Jurkat, Clone E6-1 (cell line): ENCODE measurements at regions not wholly inside any gene's neighbourhood (a gene's known extent, or its start where the extent isn't known, plus 50 kb on each side); places are given as distances from the start of the nearest gene placed in this dataset.
"Not testable (repeated sequence)": the region's sequence is repeated elsewhere in the genome, so short reads cannot be mapped to it uniquely, and the experiment has no call there.

ENCODE experiments used
- DNase-seq: peaks from one replicate; pipeline ENCODE4 v3.0.0-alpha.2; 2011; ENCODE audit warnings: low read depth, low spot score
- H3K4me3 ChIP-seq: 2 replicates; pipeline ENCODE4 v1.5.1; 2011; ENCODE audit warnings: mild to moderate bottlenecking, low read length, control low read depth, moderate library complexity

DNA sequence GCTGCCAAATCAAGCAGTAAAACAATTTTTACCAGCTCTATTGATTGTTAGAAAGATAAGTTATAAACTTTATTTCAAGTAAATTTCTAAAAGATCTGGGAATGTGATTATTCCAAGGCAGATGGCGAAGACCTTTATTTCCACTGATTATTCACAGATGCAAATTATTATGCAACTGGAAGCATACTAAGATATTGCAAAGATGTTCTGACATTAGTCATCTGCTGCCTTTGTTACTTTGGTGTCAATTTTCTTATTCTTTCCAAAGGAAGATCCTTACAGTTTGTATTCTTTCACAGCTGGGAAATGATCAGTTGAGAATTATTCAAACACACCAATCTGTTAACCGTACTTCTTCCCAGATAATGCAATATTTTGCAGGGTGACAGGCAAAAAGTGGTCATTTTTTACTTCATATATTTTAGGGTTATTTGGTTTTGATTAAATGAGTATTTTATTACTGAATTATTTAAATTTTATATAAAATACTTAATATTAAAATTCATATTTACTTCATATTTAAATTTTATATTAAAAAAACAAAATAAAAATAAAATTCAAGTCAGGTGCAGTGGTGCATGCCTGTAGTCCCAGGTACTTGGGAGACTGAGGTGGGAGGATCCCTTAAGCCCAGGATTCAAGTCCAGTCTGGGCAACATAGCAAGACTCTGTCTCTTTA is 171.3 kb downstream of the FZD1 start:
- H3K4me3 ChIP-seq = no peak overlapping the region
- DNase-seq = no peak

- no peak overlapping the region for H3K4me3 ChIP-seq
- DNase-seq = no peak
Measured at GRCh38 chr7:91436655-91437054, 172.4 kb downstream of the FZD1 start.

DNA sequence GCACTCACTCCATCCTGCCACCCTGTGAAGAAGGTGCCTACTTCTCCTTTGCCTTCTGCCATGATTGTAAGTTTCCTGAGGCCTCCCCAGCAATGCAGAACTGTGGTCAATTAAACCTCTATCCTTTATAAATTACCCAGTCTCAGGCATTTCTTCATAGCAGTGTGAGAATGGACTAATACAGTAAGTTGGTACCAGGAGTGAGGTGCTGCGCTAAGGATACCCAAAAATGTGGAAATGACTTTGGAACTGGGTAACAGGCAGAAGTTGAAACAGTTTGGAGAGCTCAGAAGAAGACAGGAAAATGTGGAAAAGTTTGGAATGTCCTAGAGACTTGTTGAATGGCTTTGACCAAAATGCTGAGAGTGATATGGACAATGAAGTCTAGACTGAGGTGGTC is 176.0 kb downstream of the FZD1 start:
- not testable (repeated sequence) for DNase-seq, H3K4me3 ChIP-seq

DNA sequence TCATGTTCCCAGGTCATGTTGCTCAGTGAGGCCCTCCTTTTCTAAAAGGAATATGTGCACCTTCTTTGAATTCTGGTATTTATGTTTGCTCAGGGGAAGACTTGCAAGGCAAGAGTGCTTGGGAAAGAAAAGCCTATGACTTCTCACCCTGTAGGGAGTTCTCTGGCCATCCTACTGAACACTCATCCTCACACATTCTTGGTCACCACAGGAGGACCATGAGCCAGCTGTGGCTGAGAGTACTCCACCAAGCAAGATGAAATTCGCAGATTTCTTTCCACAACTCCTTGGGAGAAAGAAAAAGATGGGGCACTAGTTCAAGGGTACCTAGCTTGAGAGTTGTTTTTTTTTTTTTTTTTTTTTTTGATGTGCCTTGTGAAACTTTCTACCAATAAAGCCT is 179.6 kb downstream of the FZD1 start:
- no peak for DNase-seq
- H3K4me3 ChIP-seq = no peak overlapping the region

DNA sequence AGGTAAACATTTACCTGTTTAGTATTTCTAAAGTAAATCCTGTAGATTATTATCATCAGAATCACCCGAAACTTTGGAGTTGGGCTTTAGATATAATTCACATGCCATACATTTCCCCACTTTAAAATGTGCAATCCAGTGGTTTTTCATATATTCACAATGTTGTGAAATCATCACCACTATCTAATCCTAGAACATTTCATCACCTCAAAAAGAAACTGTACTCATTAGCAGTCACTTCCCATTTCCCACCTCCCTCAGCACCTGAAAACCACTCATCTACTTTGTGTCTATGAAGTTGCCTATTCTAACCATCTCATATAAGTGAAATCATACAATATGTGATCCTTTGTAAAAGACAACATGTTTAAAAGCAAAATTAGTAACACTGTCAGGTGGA is 182.6 kb downstream of the FZD1 start:
- DNase-seq = no peak

DNA sequence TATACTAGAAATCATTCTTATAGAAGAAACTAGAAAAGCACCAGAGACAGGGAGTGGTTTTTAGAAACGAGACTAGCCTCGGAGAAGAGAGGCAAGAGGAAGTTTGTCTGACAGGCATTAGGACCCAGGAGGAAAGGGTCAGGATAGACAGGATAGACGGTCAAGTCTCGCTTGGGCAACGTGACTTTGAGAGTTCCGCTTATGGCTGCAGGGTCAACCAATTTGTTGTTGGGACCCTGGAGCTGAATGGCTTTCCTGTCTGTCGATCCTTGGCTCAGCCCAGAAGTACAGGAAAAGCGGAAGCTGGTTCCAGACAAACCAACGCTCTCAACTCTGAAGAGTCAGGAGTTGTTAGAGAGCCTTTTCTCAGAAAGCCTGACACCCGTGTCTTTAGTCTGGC is 191.2 kb downstream of the FZD1 start:
- H3K4me3 ChIP-seq = no peak overlapping the region
- DNase-seq = no peak

More for the DNA sequence above, 182.6 kb downstream of the FZD1 start:
- no peak overlapping the region for H3K4me3 ChIP-seq

GRCh38 chr7:91457208-91457607 is 193.0 kb downstream of the FZD1 start:
- H3K4me3 ChIP-seq = no peak overlapping the region
- no peak for DNase-seq

DNA sequence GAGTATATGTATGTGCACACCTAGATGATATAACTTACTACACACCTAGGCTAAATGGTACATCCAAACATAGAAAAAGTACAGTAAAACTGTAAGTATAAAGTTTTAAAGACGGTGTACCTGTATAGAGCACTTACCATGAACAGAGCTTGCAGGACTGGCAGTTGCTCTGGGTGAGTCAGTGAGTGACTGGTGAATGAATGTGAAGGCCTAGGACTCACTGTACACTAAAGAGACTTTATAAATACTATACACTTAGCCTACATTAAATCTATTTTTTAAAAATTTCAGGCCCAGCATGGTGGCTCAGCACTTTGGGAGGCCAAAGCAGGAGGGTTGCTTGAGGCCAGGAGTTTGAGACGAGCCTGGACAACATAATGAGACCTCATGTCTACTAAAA is 195.3 kb downstream of the FZD1 start:
- no peak overlapping the region for H3K4me3 ChIP-seq
- no peak for DNase-seq

DNA sequence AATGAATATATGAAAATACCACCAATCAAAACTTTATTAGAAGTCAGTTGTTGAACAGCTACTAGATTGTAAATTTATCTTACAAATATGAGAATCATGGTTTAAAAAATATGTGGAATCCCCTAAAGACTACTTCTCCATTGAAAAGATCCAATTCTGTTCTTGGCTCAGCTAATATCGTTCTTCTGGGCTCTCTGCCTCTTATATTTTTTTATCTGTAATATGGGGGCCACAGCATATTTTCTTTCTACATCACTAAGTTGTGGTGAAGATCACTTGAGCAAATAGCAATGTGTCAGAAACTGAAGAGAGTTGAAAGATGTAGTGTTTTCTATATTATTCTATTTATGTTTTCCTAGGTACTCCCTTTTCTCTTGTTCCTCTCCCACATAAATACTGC is 198.1 kb downstream of the FZD1 start:
- no peak overlapping the region for H3K4me3 ChIP-seq
- DNase-seq = no peak

- DNase-seq = no peak
- no peak overlapping the region for H3K4me3 ChIP-seq
Measured at GRCh38 chr7:91463330-91463729, 199.1 kb downstream of the FZD1 start.

GRCh38 chr7:91465595-91466061 is 201.4 kb downstream of the FZD1 start:
- DNase-seq = no peak
- no peak overlapping the region for H3K4me3 ChIP-seq

GRCh38 chr7:91468256-91468655 is 204.0 kb downstream of the FZD1 start:
- H3K4me3 ChIP-seq = no peak overlapping the region
- DNase-seq = no peak

GRCh38 chr7:91473619-91474018 is 209.4 kb downstream of the FZD1 start:
- H3K4me3 ChIP-seq = no peak overlapping the region
- no peak for DNase-seq

GRCh38 chr7:91474074-91474473 is 209.8 kb downstream of the FZD1 start:
- no peak overlapping the region for H3K4me3 ChIP-seq
- no peak for DNase-seq

GRCh38 chr7:91480470-91480869 is 216.2 kb downstream of the FZD1 start:
- not testable (repeated sequence) for H3K4me3 ChIP-seq, DNase-seq

- no peak for DNase-seq
- no peak overlapping the region for H3K4me3 ChIP-seq
Measured at GRCh38 chr7:91491868-91492267, 227.6 kb downstream of the FZD1 start.

DNA sequence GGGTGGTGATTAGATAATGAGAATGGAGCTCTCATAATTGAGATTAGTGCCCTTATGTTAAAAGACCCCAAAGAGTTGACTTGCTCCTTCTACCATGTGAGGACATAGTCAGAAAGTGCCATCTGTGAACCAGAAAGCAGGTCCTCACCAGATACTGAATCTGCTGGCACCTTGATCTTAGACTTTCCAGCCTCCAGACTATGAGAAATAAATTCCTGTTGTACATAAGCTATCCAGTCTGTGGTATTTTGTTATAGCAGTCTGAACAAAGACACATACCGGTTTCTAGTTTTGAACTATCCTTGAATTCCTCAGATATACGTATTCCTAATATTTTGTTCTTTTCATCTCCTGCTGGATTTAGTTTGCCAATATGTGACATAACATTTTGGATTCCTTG is 228.1 kb downstream of the FZD1 start:
- DNase-seq = no peak
- H3K4me3 ChIP-seq = no peak overlapping the region

DNA sequence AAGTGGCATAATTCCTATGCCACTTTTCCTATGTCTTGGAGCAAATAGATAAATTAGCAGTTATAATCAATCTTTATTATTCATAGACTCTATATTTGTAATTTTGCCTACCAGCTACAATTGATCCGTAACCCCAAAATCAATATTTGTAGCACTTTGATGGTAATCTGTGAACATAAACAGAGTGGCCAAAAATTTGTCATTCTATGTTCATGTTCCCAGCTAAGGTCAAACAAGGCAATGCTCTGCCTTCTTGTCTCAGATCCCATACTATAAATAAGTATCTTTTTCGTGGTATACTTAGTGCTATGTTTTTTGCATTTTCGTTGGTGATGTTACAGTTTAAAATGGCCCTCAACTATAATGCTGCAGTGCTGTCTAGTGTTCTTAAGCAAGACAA is 228.5 kb downstream of the FZD1 start:
- no peak for DNase-seq
- no peak overlapping the region for H3K4me3 ChIP-seq

- no peak for DNase-seq
- no peak overlapping the region for H3K4me3 ChIP-seq
Measured at GRCh38 chr7:91494450-91494849, 230.2 kb downstream of the FZD1 start.

GRCh38 chr7:91496251-91496820 is 232.1 kb downstream of the FZD1 start:
- DNase-seq = no peak
- no peak overlapping the region for H3K4me3 ChIP-seq

- not testable (repeated sequence) for H3K4me3 ChIP-seq, DNase-seq
Measured at GRCh38 chr7:91497277-91497676, 233.0 kb downstream of the FZD1 start.
